ENCODE measurements at regions not wholly inside any gene's neighbourhood (a gene's known extent, or its start where the extent isn't known, plus 50 kb on each side); places are given as distances from the start of the nearest gene placed in this dataset.

GRCh38 chr4:128665514-128665913, 144.0 kb upstream of the JADE1 start:
- no peak for TF ChIP-seq EZH2 (IDR thresholded peaks at IDR 0.05; ENCODE audit: insufficient read depth, poor library complexity, severe bottlenecking)
- no peak for TF ChIP-seq EZH2phosphoT487 (IDR thresholded peaks at IDR 0.05; ENCODE audit: insufficient read depth, low read depth)

All from GM23248 (cell line).